ENCODE measurements at regions not wholly inside any gene's neighbourhood (a gene's known extent, or its start where the extent isn't known, plus 50 kb on each side); places are given as distances from the start of the nearest gene placed in this dataset.

- no peak for DNase-seq
These were observed 1158.6 kb downstream of the CDH12 start for GRCh38 chr5:21694567-21694966.

GRCh38 chr5:21693591-21693990 is 1159.6 kb downstream of the CDH12 start:
- no peak for DNase-seq

GRCh38 chr5:21689587-21689986 is 1163.6 kb downstream of the CDH12 start:
- no peak for DNase-seq

GRCh38 chr5:21688655-21689054 is 1164.5 kb downstream of the CDH12 start:
- DNase-seq = no peak

GRCh38 chr5:21687621-21688020 is 1165.5 kb downstream of the CDH12 start:
- DNase-seq = no peak

GRCh38 chr5:21686706-21687105 is 1166.4 kb downstream of the CDH12 start:
- DNase-seq = no peak

GRCh38 chr5:21685522-21685921 is 1167.6 kb downstream of the CDH12 start:
- DNase-seq = no peak

GRCh38 chr5:21684992-21685391 is 1168.2 kb downstream of the CDH12 start:
- no peak for DNase-seq

GRCh38 chr5:21681911-21682310 is 1171.2 kb downstream of the CDH12 start:
- no peak for DNase-seq

- no peak for DNase-seq
These were observed 1172.5 kb downstream of the CDH12 start for GRCh38 chr5:21680641-21681040.

GRCh38 chr5:21680196-21680595 is 1172.9 kb downstream of the CDH12 start:
- DNase-seq = no peak

GRCh38 chr5:21678526-21678925 is 1174.6 kb downstream of the CDH12 start:
- no peak for DNase-seq

GRCh38 chr5:21672911-21673310 is 1180.2 kb downstream of the CDH12 start:
- no peak for DNase-seq

GRCh38 chr5:21672360-21672759 is 1180.8 kb downstream of the CDH12 start:
- DNase-seq = no peak

- no peak for DNase-seq
These were observed 1187.6 kb downstream of the CDH12 start for GRCh38 chr5:21665524-21665923.

GRCh38 chr5:21663082-21663481 is 1190.1 kb downstream of the CDH12 start:
- no peak for DNase-seq

GRCh38 chr5:21661184-21661583 is 1192.0 kb downstream of the CDH12 start:
- DNase-seq = no peak

- no peak for DNase-seq
These were observed 1198.6 kb downstream of the CDH12 start for GRCh38 chr5:21654556-21654955.

GRCh38 chr5:21649969-21650368 is 1203.2 kb downstream of the CDH12 start:
- DNase-seq = no peak

- no peak for DNase-seq
These were observed 1206.7 kb downstream of the CDH12 start for GRCh38 chr5:21646469-21646868.

GRCh38 chr5:21644032-21644431 is 1209.1 kb downstream of the CDH12 start:
- DNase-seq = no peak

- DNase-seq = no peak
These were observed 1210.8 kb downstream of the CDH12 start for GRCh38 chr5:21642312-21642711.

GRCh38 chr5:21623831-21624230 is 1229.3 kb downstream of the CDH12 start:
- no peak for DNase-seq

GRCh38 chr5:21615195-21615765 is 1237.9 kb downstream of the CDH12 start:
- no peak for DNase-seq

GRCh38 chr5:21613971-21614488 is 1239.1 kb downstream of the CDH12 start:
- DNase-seq = no peak

All from NCI-H1694 treated with DMSO at 0.1 percent for 48 hours (cell line).